GM12875 (cell line): ENCODE measurements at regions not wholly inside any gene's neighbourhood (a gene's known extent, or its start where the extent isn't known, plus 50 kb on each side); places are given as distances from the start of the nearest gene placed in this dataset.
"Not testable (repeated sequence)": the region's sequence is repeated elsewhere in the genome, so short reads cannot be mapped to it uniquely, and the experiment has no call there.

ENCODE experiments used
- H3K4me3 ChIP-seq: one replicate; pipeline ENCODE4 v1.5.1; 2011; ENCODE audit warnings: low read depth, low read length, control low read depth
- CTCF ChIP-seq: IDR thresholded peaks from 2 replicates; pipeline ENCODE4 v1.5.1; 2011; ENCODE audit warnings: low read depth, mild to moderate bottlenecking, control low read depth, inconsistent platforms, low read length, moderate library complexity, borderline replicate concordance; ENCODE audit not compliant: insufficient read depth

DNA sequence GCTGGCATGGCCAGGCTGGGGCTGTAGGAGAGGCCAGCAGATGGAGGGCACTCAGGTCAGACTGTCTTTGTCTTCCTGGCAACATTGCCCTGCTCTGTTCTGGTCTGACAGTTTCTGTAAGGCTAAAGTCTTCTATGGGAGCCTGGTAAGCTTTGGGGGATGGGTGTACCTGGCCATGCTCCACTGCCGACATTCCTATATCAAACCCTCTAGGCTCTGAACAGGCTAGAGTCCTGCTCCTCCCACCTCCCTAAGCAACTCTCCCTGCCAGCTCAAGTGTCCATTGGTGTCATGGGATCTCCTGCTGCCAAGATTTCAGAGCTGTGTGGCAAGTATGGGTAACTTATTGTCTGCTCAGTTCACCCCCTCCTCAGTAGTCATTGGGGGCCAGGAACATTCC, 163.5 kb upstream of the UGT8 start:
- no peak overlapping the region for H3K4me3 ChIP-seq
- no peak for TF ChIP-seq CTCF

- no peak for TF ChIP-seq CTCF
- no peak overlapping the region for H3K4me3 ChIP-seq
Observed at GRCh38 chr4:114442856-114443255, 155.8 kb upstream of the UGT8 start.

DNA sequence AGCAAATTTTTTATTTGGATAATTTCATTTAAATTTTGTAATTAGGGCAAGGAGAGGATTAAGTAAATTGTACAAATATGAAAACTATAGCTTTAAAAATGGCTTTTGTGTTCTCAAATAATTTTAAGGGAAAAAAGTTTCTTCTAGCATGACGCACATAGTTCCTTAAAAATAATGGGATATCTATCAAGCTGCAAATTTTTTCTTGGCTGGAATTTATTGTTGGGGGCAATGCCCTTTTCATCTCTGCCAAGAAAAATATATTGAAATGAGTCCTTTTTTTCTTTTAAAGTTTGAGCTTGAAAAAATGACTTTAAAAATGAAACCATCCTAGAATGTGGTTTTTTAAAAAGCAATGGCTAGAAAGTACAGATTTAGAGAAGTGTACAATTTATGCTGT, 154.4 kb upstream of the UGT8 start:
- TF ChIP-seq CTCF, result no peak
- H3K4me3 ChIP-seq, result no peak overlapping the region

DNA sequence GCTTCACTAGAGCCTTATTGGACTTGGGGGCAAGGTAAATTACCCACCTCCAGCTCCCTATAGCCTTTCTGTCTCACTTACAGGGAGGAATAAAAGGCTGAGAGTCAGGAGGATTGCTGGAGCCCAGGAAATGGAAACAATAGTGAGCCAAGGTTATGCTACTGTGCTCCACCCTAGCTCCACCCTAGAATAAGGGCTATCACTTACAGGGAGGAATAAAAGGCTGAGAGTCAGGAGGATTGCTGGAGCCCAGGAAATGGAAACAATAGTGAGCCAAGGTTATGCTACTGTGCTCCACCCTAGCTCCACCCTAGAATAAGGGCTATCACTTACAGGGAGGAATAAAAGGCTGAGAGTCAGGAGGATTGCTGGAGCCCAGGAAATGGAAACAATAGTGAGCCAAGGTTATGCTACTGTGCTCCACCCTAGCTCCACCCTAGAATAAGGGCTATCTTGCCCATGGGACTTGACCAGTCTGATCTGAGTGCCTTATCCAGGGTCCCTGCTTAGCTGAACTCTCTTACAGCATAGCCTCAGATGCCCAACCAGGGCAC, 150.6 kb upstream of the UGT8 start:
- H3K4me3 ChIP-seq, result not testable (repeated sequence)

DNA sequence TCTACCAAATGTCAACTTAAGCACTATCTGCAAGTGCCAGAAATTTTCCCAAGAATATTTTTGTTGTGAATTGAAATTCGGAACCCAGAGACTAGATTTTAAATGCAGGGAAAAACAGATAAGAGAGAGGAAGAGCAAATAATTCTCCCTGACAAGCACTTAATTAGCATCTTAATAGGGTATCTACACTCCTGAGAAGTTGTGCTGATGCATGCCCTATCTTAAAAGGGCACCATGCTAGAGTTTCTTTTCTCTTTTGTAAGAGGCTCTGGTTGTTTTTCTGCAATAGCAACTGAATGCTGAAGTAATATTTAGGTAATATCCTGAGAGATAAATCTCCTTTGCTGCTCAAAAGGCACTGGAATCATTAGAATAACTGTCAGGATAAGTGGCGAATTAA, 139.9 kb upstream of the UGT8 start:
- no peak overlapping the region for H3K4me3 ChIP-seq
- no peak for TF ChIP-seq CTCF

DNA sequence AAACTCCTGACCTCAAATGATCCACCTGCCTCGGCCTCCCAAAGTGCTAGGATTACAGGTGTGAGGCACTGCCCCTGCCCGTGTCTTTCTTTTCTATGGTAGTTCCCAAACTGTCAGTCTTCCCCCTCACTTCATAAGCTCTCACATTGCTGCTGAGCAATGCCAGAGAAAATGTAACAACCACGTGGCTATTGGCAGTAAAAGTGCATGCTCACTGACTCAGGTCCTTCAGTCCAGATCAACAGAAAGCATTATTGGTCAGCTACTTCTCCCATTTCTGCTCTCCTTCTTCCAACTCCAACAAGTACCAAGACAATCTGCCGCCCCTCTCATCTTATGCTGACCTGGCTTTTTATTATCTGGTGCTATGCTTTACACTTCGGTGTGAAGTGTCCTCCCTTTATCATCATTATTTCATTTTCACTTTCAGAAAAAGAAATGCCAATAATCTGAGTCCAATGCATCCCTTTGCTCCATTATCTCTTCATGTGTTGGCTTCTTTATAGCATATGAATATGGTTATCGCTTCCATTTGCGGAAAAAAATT, 133.8 kb upstream of the UGT8 start:
- no peak overlapping the region for H3K4me3 ChIP-seq
- no peak for TF ChIP-seq CTCF

DNA sequence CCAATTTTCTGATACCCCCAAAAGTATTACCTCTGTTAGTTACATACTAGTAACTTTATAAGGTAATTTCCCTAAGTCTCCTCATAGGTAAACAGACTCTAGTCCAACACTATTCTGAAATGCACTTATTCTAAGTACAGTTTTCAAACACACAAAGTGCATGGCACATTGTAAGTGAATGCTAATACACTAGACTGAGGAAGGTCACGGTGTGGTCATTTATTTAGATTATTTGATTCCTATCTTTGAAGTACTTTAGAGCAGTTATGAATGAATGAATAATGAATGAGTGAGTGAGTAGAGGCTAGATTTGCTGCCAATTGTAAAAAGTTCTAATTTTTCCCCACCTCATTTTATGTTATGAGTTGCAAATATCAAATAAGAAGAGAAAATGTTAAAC, 132.8 kb upstream of the UGT8 start:
- H3K4me3 ChIP-seq, result no peak overlapping the region
- TF ChIP-seq CTCF, result no peak

GRCh38 chr4:114466299-114466698, 132.3 kb upstream of the UGT8 start:
- H3K4me3 ChIP-seq, result no peak overlapping the region
- TF ChIP-seq CTCF, result no peak
